ENCODE measurements at regions not wholly inside any gene's neighbourhood (a gene's known extent, or its start where the extent isn't known, plus 50 kb on each side); places are given as distances from the start of the nearest gene placed in this dataset.

- no peak for DNase-seq (ENCODE audit: low read depth in 2 of 2)
Observed at GRCh38 chr21:35648512-35648911, 411.8 kb downstream of the SETD4 start.

- no peak for DNase-seq (ENCODE audit: low read depth in 2 of 2)
Observed at GRCh38 chr21:35646606-35647005, 413.7 kb downstream of the SETD4 start.

- DNase-seq (ENCODE audit: low read depth in 2 of 2) = no peak
Observed at GRCh38 chr21:35645991-35646390, 414.3 kb downstream of the SETD4 start.

DNA sequence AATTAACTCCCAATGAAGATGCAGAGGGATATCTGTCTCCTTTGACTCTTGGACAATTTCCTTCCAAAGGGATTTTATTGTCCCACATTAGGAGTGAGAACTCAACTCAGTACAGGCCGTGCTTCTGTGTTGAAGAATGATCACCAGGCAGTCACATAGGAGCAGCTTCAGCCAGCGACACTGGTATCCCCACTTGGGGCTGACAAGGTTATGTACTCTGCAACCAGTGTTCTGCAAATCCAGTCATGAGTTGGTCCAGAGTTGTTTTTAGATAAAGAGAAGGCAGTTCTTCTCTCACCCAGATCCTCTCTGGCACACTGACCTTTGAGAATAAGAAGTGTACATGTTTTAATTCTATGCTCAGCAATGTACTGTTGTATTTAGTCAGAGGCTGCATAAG, 415.8 kb downstream of the SETD4 start:
- DNase-seq (ENCODE audit: low read depth in 2 of 2) = no peak

- DNase-seq (ENCODE audit: low read depth in 2 of 2) = no peak
Observed at GRCh38 chr21:35643176-35643575, 417.1 kb downstream of the SETD4 start.

GRCh38 chr21:35641271-35642016, 418.9 kb downstream of the SETD4 start:
- no peak for DNase-seq (ENCODE audit: low read depth in 2 of 2)

- no peak for DNase-seq (ENCODE audit: low read depth in 2 of 2)
Observed at GRCh38 chr21:35637431-35637830, 422.9 kb downstream of the SETD4 start.

DNA sequence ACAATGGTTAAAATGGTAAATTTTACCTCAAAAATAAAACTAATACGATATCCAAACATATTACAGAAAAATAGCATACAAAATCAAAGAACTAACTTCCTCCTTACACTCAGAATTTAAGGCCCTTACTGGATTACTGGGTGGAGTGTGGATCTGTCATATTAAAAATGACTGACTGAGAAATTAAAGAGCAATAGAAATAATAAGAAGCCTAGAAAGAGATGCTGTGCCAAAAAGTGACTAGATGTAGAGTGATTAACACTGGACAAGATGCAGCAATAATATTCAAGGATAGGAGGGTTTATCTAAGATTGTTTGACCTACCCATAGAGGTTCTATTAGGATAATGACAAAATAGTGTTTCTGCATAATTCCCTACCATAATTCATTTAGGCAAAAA, 424.3 kb downstream of the SETD4 start:
- DNase-seq (ENCODE audit: low read depth in 2 of 2) = no peak

- no peak for DNase-seq (ENCODE audit: low read depth in 2 of 2)
Observed at GRCh38 chr21:35635261-35635660, 425.1 kb downstream of the SETD4 start.

DNA sequence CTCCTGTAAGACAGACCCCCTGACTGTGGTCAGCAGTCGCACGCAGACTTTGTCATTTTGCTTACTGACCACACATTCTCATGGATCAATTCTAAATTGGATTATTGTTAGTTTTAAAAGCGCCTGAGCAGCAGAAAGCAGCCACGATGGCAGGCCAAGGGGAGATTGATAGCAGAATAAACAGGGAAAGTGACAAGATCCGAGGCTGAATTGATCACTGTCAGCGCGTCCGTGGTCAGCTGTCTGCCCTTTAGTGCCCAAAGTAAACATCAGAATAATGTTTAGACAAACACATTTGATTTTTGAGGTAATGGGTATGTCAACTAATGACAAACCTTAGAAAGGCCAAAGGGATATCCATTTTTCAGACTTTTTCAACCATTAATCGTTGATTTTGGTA, 426.8 kb downstream of the SETD4 start:
- DNase-seq (ENCODE audit: low read depth in 2 of 2) = no peak

DNA sequence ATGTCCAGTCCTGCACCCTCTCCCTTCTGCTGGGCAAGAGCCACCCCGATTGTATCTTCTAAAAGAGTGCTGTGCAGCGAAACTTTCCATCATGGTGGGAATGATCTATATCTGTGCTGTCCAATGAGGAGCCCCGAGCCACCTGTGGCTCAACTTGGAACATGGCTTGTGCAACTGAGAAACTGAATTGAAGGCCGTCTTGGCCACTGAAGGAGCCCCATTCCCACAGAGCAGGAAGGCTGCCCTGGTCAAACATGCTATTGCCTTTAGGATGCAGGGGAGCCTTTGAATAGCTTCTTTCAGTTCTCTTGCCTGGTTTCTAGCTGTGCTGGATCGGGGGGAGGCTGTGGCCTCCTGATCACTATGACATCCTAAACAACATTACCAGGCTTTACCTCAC, 427.6 kb downstream of the SETD4 start:
- no peak for DNase-seq (ENCODE audit: low read depth in 2 of 2)

GRCh38 chr21:35628316-35628715, 432.0 kb downstream of the SETD4 start:
- DNase-seq (ENCODE audit: low read depth in 2 of 2) = no peak

DNA sequence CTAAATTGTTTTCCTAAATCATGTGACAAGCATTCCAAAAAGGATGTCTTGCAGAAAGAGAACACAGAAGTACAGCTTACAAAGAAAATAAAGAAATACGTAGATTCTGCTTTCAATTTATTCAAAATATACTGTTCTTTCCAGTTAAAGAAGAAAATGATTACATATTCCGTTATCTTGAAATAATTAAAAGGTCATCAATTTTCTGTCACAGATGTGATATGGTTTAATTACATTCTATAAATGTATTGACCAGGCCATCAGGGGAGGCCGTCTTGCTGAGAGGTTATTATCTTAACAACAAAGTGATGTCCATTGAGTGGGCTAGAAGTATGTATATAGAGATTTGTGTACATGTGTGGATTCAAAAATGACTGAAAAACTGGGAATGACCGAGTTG, 432.9 kb downstream of the SETD4 start:
- DNase-seq (ENCODE audit: low read depth in 2 of 2) = no peak

DNA sequence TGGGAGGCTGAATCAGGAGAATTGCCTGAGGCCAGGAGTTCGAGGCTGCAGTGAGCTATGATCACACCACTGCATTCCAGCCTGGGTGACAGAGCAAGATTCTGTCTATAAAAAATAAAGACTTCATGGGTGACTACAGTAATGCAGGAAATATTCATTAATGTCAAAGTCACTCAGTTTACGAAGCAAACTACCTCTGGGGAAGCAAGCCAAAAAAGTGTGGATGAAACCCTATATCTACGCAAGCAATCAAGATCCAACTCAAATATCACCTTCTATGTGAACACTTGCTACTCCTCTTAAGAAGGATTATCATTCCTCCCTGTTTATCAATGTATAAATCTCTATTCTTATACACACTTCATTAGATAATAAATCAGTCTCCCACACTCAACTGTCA, 434.8 kb downstream of the SETD4 start:
- no peak for DNase-seq (ENCODE audit: low read depth in 2 of 2)

- DNase-seq (ENCODE audit: low read depth in 2 of 2) = no peak
Observed at GRCh38 chr21:35624901-35625300, 435.4 kb downstream of the SETD4 start.

GRCh38 chr21:35622612-35623011, 437.7 kb downstream of the SETD4 start:
- DNase-seq (ENCODE audit: low read depth in 2 of 2) = no peak

DNA sequence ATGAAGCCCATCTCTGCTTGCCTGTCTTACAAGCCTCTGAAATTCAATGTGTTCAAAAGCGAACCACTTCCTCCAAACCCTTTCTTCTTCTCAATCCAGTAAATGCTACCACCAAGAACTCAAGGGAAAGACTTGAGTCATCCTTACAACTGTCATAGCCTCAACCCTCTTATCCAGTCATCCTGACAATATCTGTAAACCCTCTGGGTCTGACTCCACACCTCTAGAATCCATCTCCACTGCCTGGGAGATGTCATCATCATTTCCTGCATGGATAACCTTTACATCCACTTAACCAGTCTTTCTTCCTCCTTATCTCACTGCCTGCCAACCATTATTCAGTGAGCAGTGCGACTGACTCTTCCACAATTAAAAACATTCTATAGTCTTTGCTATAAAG, 441.1 kb downstream of the SETD4 start:
- no peak for DNase-seq (ENCODE audit: low read depth in 2 of 2)

- no peak for DNase-seq (ENCODE audit: low read depth in 2 of 2)
Observed at GRCh38 chr21:35617491-35617890, 442.8 kb downstream of the SETD4 start.

- DNase-seq (ENCODE audit: low read depth in 2 of 2) = no peak
Observed at GRCh38 chr21:35616090-35616489, 444.2 kb downstream of the SETD4 start.

- DNase-seq (ENCODE audit: low read depth in 2 of 2) = no peak
Observed at GRCh38 chr21:35615325-35615724, 445.0 kb downstream of the SETD4 start.

- no peak for DNase-seq (ENCODE audit: low read depth in 2 of 2)
Observed at GRCh38 chr21:35614396-35614921, 445.9 kb downstream of the SETD4 start.

DNA sequence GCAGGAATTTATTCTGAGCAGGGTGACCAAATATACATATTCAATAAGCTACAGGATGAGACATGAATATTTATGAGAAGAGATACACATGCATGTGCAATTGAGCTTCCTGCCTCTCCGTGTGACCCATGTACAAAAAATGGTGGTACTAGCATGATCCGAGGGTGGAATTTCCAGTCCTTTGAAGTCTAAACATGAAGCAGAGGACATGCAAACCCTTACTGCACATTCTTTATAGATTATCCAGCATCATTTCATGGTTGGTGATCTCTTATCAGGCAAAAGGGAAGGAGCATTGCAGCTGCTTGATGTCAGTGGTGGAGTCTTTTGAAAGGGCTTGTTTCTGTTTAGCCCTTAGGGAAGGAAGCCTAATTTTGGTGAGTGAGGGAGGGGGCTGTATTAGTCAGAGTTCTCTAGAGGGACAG, 448.6 kb downstream of the SETD4 start:
- no peak for DNase-seq (ENCODE audit: low read depth in 2 of 2)

DNA sequence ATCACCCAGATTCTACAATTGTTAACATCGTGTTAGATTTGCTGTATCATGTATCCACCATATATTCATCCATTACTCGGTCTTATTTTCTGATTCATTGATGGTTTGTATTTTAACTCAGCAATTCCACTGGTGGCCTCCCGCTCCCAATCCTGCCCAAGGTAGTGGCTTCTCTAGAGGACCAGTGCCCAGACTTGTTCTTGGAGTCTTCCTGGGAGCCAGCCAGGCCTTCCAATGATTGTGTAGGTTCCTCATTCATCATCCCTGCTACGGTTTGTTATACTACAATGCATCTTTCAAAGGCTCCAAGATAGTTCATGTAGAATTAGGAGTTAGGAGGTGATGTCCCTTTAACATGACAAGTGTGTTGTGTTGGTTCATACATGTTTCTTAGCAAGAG, 451.1 kb downstream of the SETD4 start:
- no peak for DNase-seq (ENCODE audit: low read depth in 2 of 2)

DNA sequence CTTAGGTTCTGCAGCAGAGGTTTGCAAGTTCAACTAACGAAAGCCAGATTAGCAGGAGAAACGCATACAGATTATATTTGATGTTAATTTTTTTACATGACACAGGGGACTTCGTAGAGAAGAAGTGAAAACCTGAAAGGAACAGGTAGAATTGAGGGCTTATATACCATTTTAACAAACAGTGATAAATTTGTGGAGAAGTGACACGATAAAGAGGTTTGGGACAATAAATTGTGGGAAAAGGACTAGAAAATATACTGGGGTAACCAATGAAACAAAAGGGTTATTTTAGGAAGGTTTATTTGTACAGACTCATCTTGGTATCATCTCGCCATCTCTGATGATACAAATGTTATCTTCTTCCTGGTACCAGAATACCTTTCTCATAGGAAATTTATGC, 452.9 kb downstream of the SETD4 start:
- DNase-seq (ENCODE audit: low read depth in 2 of 2) = no peak
